ENCODE measurements at regions not wholly inside any gene's neighbourhood (a gene's known extent, or its start where the extent isn't known, plus 50 kb on each side); places are given as distances from the start of the nearest gene placed in this dataset.
A peak's percentile ranks its signal among the peaks of the same experiment; 100 is the strongest.
"Not testable (repeated sequence)": the region's sequence is repeated elsewhere in the genome, so short reads cannot be mapped to it uniquely, and the experiment has no call there.

DNA sequence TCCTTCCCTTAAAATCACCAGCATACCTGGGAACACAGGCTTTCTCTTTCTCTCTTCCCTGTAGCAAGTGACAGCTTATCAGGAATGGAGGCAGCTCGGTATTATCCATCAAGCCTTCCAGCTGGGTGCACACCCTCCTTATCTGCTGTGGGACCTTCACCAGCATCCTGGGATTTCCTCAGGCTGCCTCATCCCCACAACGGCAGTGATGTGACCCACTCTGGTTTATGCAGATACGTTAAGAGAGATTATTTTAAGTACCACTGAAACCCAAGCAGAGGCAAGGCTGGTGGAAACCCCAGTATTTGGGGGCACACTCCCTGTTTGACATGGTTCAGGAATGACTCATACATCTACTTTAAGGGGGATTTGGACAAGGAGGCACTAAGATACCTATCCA lies 192.1 kb downstream of the TM9SF2 start:
- DNase-seq, result no peak

DNA sequence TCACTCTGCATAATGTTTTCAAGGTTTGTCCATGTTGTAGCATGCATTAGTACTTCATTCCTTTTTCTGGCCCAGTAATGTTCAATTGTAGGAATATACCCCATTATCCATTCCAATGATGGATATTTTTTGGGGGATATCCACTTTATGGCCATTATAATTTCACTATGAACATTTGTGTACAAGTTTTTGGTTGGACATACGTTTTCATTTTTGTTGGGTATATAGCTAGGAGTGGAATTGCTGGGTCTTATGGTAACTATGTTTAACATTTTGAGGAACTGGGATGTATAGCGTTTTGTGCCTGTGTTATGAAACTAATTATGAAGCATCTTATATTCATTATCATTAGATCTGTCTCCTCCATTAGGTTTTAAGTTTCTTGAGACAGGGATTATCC lies 191.6 kb downstream of the TM9SF2 start:
- DNase-seq, result no peak

DNA sequence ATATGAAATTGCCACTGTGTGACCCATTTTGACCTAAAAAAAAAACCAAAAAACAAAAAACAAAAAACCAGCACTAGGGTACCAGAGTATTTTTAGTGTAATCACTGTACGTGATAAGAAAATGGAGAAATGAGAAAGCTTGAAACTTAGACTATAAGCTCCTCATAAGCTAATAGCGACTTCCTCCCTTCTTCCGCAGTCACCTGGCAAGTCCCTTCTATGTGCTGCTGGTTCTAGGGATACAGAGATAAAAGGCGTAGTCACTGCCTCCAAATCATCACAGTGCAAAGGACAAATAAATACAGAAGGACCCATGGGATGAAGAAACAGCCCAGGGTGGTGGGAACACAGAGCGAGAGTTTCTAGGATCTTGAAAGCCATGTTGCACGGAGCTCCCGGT lies 190.3 kb downstream of the TM9SF2 start:
- no peak for DNase-seq

- no peak for DNase-seq
These were observed 189.3 kb downstream of the TM9SF2 start for GRCh38 chr13:99690426-99691174.

DNA sequence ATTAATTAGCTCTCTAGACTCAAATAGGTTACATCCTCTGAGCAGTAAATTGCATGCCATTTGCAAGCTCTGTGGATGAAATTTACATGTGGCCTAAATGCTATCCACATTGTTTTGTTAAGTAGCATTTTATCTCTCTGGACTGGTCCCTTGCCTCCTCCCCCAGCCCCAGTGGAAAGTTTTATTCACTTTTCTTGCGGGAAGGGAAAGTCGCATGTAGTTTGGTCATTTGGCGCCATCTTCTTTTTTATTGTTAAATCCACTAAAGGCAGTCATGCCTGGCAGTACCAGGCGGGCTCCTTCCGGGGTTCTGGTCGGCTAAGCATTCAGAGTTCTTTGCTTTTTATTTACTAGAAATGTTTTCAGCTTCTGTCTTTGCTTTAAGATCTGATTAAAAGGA lies 188.7 kb downstream of the TM9SF2 start:
- no peak for DNase-seq

GRCh38 chr13:99688776-99689175 lies 187.5 kb downstream of the TM9SF2 start:
- DNase-seq, result no peak

DNA sequence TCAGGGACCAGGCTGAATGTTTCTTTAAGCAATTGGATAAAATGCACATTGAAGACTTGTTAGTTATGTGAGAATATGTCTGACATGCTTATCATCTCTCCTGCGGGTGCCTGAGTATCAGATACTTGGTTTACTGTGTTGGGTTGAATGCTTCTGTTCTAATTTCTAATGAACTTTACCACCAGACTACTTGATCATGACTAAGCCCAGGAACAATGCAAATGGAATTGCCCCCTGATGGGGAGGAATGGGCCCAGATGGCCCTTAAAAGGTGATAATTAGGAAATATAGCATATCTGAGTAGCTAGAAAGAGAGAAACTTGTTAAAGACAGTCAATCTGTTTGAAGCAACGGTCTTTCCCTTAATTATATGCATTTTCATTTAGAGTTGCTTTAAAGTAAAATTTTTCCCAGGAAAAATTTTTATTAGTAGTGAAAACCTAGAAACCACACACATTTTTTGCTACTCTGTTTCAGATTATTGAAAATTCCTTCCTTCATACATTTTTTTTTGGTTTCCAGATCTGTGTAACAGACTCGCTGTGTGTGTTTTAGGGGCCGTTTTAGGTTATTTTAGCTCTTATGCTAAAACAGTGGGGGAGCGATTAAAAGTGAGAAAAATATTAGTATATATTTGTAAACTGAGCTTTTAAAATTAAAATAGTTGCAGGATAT lies 186.6 kb downstream of the TM9SF2 start:
- no peak for DNase-seq

GRCh38 chr13:99686944-99687411 lies 185.7 kb downstream of the TM9SF2 start:
- no peak for DNase-seq

GRCh38 chr13:99686157-99686572 lies 184.9 kb downstream of the TM9SF2 start:
- no peak for DNase-seq

DNA sequence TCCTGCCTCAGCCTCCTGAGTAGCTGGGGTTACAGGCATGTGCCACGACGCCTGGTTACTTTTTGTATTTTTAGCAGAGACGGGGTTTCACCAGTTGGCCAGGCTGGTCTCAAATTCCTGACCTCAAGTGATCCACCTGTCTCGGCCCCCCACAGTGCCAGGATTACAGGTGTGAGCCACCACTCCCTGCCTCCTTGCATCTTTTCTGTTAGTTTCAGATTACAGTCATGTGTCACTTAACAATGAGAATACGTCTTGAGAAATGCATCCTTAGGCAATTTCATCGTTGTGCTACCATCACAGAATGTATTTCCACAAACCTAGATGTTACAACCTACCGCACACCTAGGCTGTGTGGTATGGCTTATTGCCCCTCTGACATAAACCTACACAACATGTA lies 180.4 kb downstream of the TM9SF2 start:
- DNase-seq, result no peak

DNA sequence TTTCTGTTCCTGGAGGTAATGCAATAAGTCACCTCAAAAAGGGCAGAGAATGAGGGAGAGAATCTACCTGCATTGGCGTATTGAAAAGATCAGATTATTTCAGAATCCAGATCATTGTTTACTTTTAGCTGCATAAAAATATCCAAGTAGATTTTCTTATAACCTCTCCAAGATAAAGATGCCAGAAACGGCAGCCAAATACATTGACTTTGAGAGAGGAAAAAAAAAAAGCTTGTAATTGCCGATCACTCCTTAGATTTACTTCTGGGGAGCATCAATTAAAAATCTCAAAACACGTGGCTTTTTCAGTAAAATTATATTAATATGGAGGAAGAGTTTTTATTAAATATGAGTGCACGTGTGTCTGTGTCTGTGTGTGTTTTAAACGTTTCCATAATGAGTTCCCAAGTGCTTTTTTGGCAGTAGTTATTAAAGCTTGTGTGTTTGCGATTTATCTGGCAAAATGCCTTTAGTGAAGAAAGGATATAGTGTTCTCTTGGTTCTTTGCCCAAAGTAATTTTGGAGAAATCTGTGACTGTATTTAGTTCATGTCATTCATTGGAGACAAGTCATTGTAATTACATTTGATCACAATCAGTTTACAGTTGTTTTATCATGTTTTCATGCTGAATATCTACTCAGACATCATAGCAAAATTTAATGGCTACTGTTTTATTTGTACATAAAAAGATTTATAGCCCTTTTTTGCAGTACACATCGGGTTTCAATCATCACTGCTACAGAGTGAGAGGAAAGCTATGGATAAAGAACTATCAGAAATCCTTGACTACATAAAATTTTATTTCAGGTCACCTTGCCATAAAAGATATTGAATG lies 176.1 kb downstream of the TM9SF2 start:
- DNase-seq, result peak; percentile 94

- DNase-seq, result no peak
These were observed 170.5 kb downstream of the TM9SF2 start for GRCh38 chr13:99671746-99672145.

DNA sequence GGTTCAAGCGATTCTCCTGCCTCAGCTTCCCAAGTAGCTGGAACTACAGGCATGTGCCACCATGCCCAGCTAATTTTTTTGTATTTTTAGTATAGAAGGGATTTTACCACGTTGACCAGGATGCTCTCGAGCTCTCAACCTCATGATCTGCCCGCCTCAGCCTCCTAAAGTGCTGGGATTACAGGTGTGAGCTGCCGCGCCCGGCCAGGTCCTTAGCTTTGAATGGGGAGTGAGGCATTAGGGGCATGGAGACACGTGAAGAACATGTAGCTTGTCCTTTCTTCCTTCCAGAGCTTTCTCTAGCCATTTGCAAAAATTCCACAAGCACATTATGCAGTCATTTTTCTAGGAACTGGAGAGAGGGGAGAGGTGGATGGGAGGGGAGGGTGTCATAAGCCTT lies 167.8 kb downstream of the TM9SF2 start:
- DNase-seq, result not testable (repeated sequence)

GRCh38 chr13:99666146-99666805 lies 165.0 kb downstream of the TM9SF2 start:
- DNase-seq, result no peak

GRCh38 chr13:99665711-99666110 lies 164.4 kb downstream of the TM9SF2 start:
- no peak for DNase-seq

- no peak for DNase-seq
These were observed 162.6 kb downstream of the TM9SF2 start for GRCh38 chr13:99663908-99664307.

DNA sequence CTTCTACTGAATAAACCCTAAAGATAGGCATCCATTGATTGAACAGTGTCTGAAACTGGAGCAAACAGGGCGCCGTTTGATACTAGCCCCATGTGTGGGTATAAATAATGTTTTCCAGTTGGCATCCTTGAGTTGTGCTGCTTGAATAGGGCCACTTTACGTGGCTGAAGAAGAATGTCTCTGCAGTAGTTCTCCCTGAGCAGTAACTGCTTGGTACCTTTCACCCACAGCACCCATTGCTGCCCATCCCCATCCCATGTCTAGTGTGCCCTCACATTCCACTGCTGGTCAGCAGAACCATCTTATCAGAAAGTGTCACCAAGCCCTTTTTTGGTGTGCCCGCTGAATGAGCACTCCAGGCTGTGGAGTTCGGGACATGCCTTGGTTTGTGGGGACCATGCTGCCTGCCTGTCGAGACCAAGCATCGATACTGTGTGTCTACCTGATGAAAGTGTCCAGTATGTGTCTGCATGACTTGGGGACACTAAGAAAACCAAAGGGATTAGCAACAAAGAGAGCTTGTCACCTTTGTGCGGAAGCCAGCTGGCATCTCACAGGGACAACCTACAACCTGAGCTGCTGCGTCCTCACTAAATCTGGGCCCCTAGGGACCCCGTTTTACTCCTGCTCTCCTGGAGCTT lies 162.0 kb downstream of the TM9SF2 start:
- no peak for DNase-seq

DNA sequence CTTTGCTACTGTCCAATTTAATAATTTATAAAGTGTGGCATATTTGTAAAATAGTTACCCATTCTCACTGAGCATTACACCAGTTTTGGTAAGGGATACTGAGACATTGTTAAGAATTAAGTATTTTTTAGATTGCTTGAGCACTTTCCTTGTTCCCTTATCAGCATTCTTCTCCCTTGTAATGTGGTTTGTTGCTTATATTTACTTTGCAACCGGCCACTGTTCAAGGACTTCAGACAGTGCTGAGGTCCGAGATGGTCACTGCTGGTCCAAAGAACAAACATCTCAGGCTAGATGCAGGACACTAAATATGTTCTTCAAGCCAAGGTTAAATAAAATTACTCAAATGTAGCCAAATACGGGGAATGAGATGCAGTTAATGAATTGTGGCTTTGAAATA lies 161.4 kb downstream of the TM9SF2 start:
- DNase-seq, result no peak

DNA sequence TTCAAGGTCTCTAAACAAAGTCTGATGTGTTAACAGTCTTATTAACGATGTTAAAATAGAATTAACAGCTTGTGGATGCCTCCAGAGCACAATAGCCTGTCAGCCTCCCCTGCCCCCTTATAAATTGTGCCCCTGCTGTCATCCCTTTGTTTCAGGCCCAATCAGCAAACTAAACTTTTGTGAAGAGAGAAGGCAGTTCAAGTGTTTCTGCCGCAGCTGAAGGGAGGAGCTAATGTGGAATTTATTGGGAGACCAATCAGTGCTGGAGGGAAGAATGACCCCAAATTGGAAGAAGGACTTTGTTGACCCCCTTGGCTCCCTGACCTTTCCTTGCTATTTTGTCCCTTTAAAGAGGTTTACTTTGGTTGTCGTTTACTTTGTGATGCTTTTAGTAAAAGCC lies 160.5 kb downstream of the TM9SF2 start:
- peak; percentile 71 for DNase-seq

- peak; percentile 52 for DNase-seq
These were observed 158.7 kb downstream of the TM9SF2 start for GRCh38 chr13:99659866-99660554.

DNA sequence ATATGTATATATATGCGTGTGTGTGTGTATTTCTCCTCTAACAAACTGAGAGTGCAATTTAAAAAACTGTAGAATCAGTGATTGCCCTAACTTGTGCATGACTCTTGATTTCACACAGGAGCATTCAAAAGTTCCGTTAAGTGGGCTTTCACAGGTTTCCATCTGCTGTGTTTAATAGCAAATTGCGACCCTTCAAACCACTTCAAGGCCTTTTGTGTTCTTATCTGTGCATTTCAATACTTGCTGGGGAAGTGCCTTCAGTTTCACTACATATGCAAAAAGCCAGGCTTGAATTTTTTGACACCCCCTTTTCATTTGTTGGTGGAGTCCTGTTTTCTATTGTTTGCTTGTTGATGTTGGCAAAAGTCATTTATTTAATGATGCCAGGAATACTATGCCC lies 158.0 kb downstream of the TM9SF2 start:
- no peak for DNase-seq
